ENCODE measurements at regions not wholly inside any gene's neighbourhood (a gene's known extent, or its start where the extent isn't known, plus 50 kb on each side); places are given as distances from the start of the nearest gene placed in this dataset.

GRCh38 chr18:22510697-22511096 is 93.0 kb upstream of the CTAGE1 start:
- Histone ChIP-seq H3K36me3 (no peaks in the 10 kb centered on the region), H3K27ac (replicated peaks) (no peak overlapping the region), H3K27me3 (ENCODE audit: low read depth) (no peaks in the 10 kb centered on the region), H3K9me3 (replicated peaks) (no peaks in the 10 kb centered on the region), H3K4me1 (no peaks in the 10 kb centered on the region), H3K4me3 (no peak overlapping the region)
- no peak for DNase-seq
- TF ChIP-seq CTCF (IDR thresholded peaks at IDR 0.05; ENCODE audit: borderline replicate concordance), result no peak
- intact Hi-C loops (cut with micrococcal nuclease), result no loop called here

GRCh38 chr18:22513721-22514481 is 96.2 kb upstream of the CTAGE1 start:
- intact Hi-C loops (cut with micrococcal nuclease), result no loop called here
- TF ChIP-seq CTCF (IDR thresholded peaks at IDR 0.05; ENCODE audit: borderline replicate concordance), result no peak
- Histone ChIP-seq H3K36me3 (no peaks in the 10 kb centered on the region), H3K27ac (replicated peaks) (no peak overlapping the region), H3K9me3 (replicated peaks) (no peaks in the 10 kb centered on the region), H3K4me3 (no peak overlapping the region), H3K4me1 (peaks cover 9% of the 10 kb centered on the region), H3K27me3 (ENCODE audit: low read depth) (no peaks in the 10 kb centered on the region)
- no peak for DNase-seq

- H3K27ac ChIP-seq (replicated peaks), result no peak overlapping the region
- TF ChIP-seq CTCF (IDR thresholded peaks at IDR 0.05; ENCODE audit: borderline replicate concordance), result no peak
- H3K36me3 ChIP-seq, result no peaks in the 10 kb centered on the region
- intact Hi-C loops (cut with micrococcal nuclease), result no loop called here
- H3K4me1 ChIP-seq, result peaks cover 13% of the 10 kb centered on the region
- DNase-seq, result no peak
- H3K27me3 ChIP-seq (ENCODE audit: low read depth), result no peaks in the 10 kb centered on the region
- no peaks in the 10 kb centered on the region for H3K9me3 ChIP-seq (replicated peaks)
- no peak overlapping the region for H3K4me3 ChIP-seq
These were observed 96.9 kb upstream of the CTAGE1 start for GRCh38 chr18:22514655-22515054.

- no peak for DNase-seq
- TF ChIP-seq CTCF (IDR thresholded peaks at IDR 0.05; ENCODE audit: borderline replicate concordance), result no peak
- Histone ChIP-seq H3K36me3 (no peaks in the 10 kb centered on the region), H3K9me3 (replicated peaks) (no peaks in the 10 kb centered on the region), H3K27ac (replicated peaks) (no peak overlapping the region), H3K4me1 (peaks cover 14% of the 10 kb centered on the region), H3K27me3 (ENCODE audit: low read depth) (no peaks in the 10 kb centered on the region), H3K4me3 (no peak overlapping the region)
- intact Hi-C loops (cut with micrococcal nuclease), result no loop called here
These were observed 97.5 kb upstream of the CTAGE1 start for GRCh38 chr18:22515250-22515649.

GRCh38 chr18:22517356-22517755 is 99.6 kb upstream of the CTAGE1 start:
- Histone ChIP-seq H3K4me1 (peaks cover 32% of the 10 kb centered on the region), H3K27me3 (ENCODE audit: low read depth) (no peaks in the 10 kb centered on the region), H3K9me3 (replicated peaks) (no peaks in the 10 kb centered on the region), H3K27ac (replicated peaks) (no peak overlapping the region), H3K4me3 (no peak overlapping the region), H3K36me3 (no peaks in the 10 kb centered on the region)
- DNase-seq, result no peak
- intact Hi-C loops (cut with micrococcal nuclease), result no loop called here
- no peak for TF ChIP-seq CTCF (IDR thresholded peaks at IDR 0.05; ENCODE audit: borderline replicate concordance)
